Prostate gland (tissue), 2 donors: ENCODE measurements at regions not wholly inside any gene's neighbourhood (a gene's known extent, or its start where the extent isn't known, plus 50 kb on each side); places are given as distances from the start of the nearest gene placed in this dataset.

Experiments used
- DNase-seq: peaks from one replicate; pipeline ENCODE4 v3.0.0-alpha.2; 2019; ENCODE audit warnings: low spot score
- H3K27ac ChIP-seq, 2 donors: fragments of 200-600 bp; sonication (generic); 2 replicates each; pipeline ENCODE4 v1.5.1; 2017 to 2019
- H3K27me3 ChIP-seq: fragments of 200-600 bp; sonication (generic); replicated peaks from 2 replicates; pipeline ENCODE4 v1.5.1; 2019; ENCODE audit not compliant: insufficient read depth
- H3K36me3 ChIP-seq, 2 donors: fragments of 200-600 bp; sonication (generic); 1 replicate in 1 of 2; 2 replicates in 1 of 2; pipeline versions ENCODE4 v1.5.1 to v1.8.1; 2017 to 2019
- H3K4me1 ChIP-seq: fragments of 200-600 bp; sonication (generic); replicated peaks from 2 replicates; pipeline ENCODE4 v1.5.1; 2019
- H3K4me3 ChIP-seq, 2 donors: fragments of 200-600 bp; sonication (generic); 2 replicates each; pipeline ENCODE4 v1.5.1; 2017 to 2019
- H3K9me3 ChIP-seq: fragments of 200-600 bp; sonication (generic); 2 replicates; pipeline ENCODE4 v1.5.1; 2017
- CTCF ChIP-seq, 4 experiments: fragments of 200-600 bp in 2 of 4; fragments of 450-650 bp in 2 of 4; sonication (generic) in 2 of 4; IDR thresholded peaks; 1 replicate in 3 of 4; 2 replicates in 1 of 4; pipeline ENCODE4 v1.5.1; 2016 to 2019; ENCODE audit warnings: antibody characterized with exemption in 4 of 4, mild to moderate bottlenecking in 2 of 4, moderate library complexity in 2 of 4
- POLR2A ChIP-seq: fragments of 450-650 bp; IDR thresholded peaks from one replicate; pipeline ENCODE4 v1.6.1; 2016; ENCODE audit warnings: antibody characterized with exemption, mild to moderate bottlenecking
- POLR2AphosphoS5 ChIP-seq: sonication (generic); formaldehyde crosslinking; IDR thresholded peaks from one replicate; pipeline ENCODE4 v1.6.1; 2017; ENCODE audit warnings: antibody characterized with exemption
- WGBS: methylation state at CpG from one replicate; pipeline ENCODE4 v1.1.5; 2018; 5-methylcytosine and 5-hydroxymethylcytosine counted together
- intact Hi-C: fragments of 100-400 bp; cut with DNase I; formaldehyde crosslinking; loops from one replicate; pipeline ENCODE4 v1.14.2; 2022

- no peak overlapping the region for H3K4me3 ChIP-seq
- WGBS = 86% methylated on average over 1 of the region's 1 CpG
- no peak for DNase-seq
- intact Hi-C loops = no loop called here
- H3K27ac ChIP-seq = no peak overlapping the region
- no peaks in the 10 kb centered on the region for H3K4me1 ChIP-seq
- no peaks in the 10 kb centered on the region for H3K9me3 ChIP-seq
- no peaks in the 10 kb centered on the region for H3K36me3 ChIP-seq
- TF ChIP-seq CTCF (IDR thresholded peaks at IDR 0.05) (no peak), POLR2A (no peak), POLR2AphosphoS5 (no peak)
- no peaks in the 10 kb centered on the region for H3K27me3 ChIP-seq
Observed at GRCh38 chr5:120994112-120994511, 530.0 kb downstream of the PRR16 start.

GRCh38 chr5:120999550-120999949, 535.5 kb downstream of the PRR16 start:
- Histone ChIP-seq H3K9me3 (no peaks in the 10 kb centered on the region), H3K27ac (no peak overlapping the region), H3K27me3 (no peaks in the 10 kb centered on the region), H3K36me3 (no peaks in the 10 kb centered on the region), H3K4me3 (no peak overlapping the region), H3K4me1 (no peaks in the 10 kb centered on the region)
- intact Hi-C loops = no loop called here
- TF ChIP-seq POLR2AphosphoS5 (no peak), POLR2A (no peak), CTCF (IDR thresholded peaks at IDR 0.05) (no peak)
- DNase-seq = no peak

GRCh38 chr5:121006217-121006616, 542.1 kb downstream of the PRR16 start:
- Histone ChIP-seq H3K27ac (no peak overlapping the region), H3K4me3 (no peak overlapping the region), H3K4me1 (no peaks in the 10 kb centered on the region), H3K36me3 (no peaks in the 10 kb centered on the region), H3K9me3 (no peaks in the 10 kb centered on the region), H3K27me3 (no peaks in the 10 kb centered on the region)
- intact Hi-C loops = no loop called here
- no peak for TF ChIP-seq CTCF (IDR thresholded peaks at IDR 0.05)
- no peak for TF ChIP-seq POLR2A
- DNase-seq = no peak
- WGBS = 95% methylated on average over 2 of the region's 2 CpGs

GRCh38 chr5:121008041-121008440, 543.9 kb downstream of the PRR16 start:
- Histone ChIP-seq H3K27ac (no peak overlapping the region), H3K27me3 (no peaks in the 10 kb centered on the region), H3K36me3 (no peaks in the 10 kb centered on the region), H3K4me1 (no peaks in the 10 kb centered on the region), H3K4me3 (no peak overlapping the region), H3K9me3 (no peaks in the 10 kb centered on the region)
- no peak for TF ChIP-seq POLR2AphosphoS5
- TF ChIP-seq POLR2A = no peak
- no peak for TF ChIP-seq CTCF (IDR thresholded peaks at IDR 0.05)
- WGBS = 97% methylated on average over 1 of the region's 1 CpG
- intact Hi-C loops = no loop called here
- DNase-seq = no peak

GRCh38 chr5:121009058-121009457, 545.0 kb downstream of the PRR16 start:
- TF ChIP-seq POLR2A = no peak
- TF ChIP-seq POLR2AphosphoS5 = no peak
- TF ChIP-seq CTCF (IDR thresholded peaks at IDR 0.05) = no peak
- H3K9me3 ChIP-seq = no peaks in the 10 kb centered on the region
- no peaks in the 10 kb centered on the region for H3K4me1 ChIP-seq
- H3K27me3 ChIP-seq = no peaks in the 10 kb centered on the region
- H3K27ac ChIP-seq = no peak overlapping the region
- no peaks in the 10 kb centered on the region for H3K36me3 ChIP-seq
- H3K4me3 ChIP-seq = no peak overlapping the region
- intact Hi-C loops = no loop called here
- no peak for DNase-seq
